ENCODE measurements at regions not wholly inside any gene's neighbourhood (a gene's known extent, or its start where the extent isn't known, plus 50 kb on each side); places are given as distances from the start of the nearest gene placed in this dataset.

- no peak for TF ChIP-seq ZSCAN16 (tag by site-specific recombination; IDR thresholded peaks at IDR 0.05)
Measured at GRCh38 chr3:189394599-189395121, 222.9 kb downstream of the TPRG1 start (continued).

- Histone ChIP-seq H3K9me3 (ENCODE audit: control insufficient read depth, insufficient read depth, low read depth, low read length) (no peaks in the 10 kb centered on the region), H3K27ac (ENCODE audit: extremely low read depth, low read depth, low read length) (no peak overlapping the region), H3K4me3 (ENCODE audit: low read depth, low read length) (no peak overlapping the region), H3K4me1 (ENCODE audit: control insufficient read depth, insufficient read depth, low read length) (no peaks in the 10 kb centered on the region), H3K36me3 (ENCODE audit: control insufficient read depth in 2 of 2, insufficient read depth in 1 of 2, low read length in 2 of 2) (no peaks in the 10 kb centered on the region)
- ChIA-PET CTCF (no interaction called here), POLR2A (no interaction called here)
- TF ChIP-seq ZNF549 (tag by site-specific recombination; IDR thresholded peaks at IDR 0.05) (no peak), ZNF398 (tag by site-specific recombination; IDR thresholded peaks at IDR 0.05) (no peak), GFI1B (tag by site-specific recombination; IDR thresholded peaks at IDR 0.05) (no peak), ZNF626 (tag by site-specific recombination; IDR thresholded peaks at IDR 0.05) (no peak), BCL11B (tag by site-specific recombination; IDR thresholded peaks at IDR 0.05; ENCODE audit: low read depth) (no peak), ZNF600 (tag by site-specific recombination; IDR thresholded peaks at IDR 0.05) (no peak), ZNF202 (tag by site-specific recombination; IDR thresholded peaks at IDR 0.05; ENCODE audit: borderline replicate concordance) (no peak), ZNF677 (tag by site-specific recombination; IDR thresholded peaks at IDR 0.05) (no peak)
Measured at GRCh38 chr3:189395825-189396224, 224.1 kb downstream of the TPRG1 start.

- Histone ChIP-seq H3K9me3 (ENCODE audit: control insufficient read depth, insufficient read depth, low read depth, low read length) (no peaks in the 10 kb centered on the region), H3K36me3 (ENCODE audit: control insufficient read depth in 2 of 2, insufficient read depth in 1 of 2, low read length in 2 of 2) (no peaks in the 10 kb centered on the region), H3K4me3 (ENCODE audit: low read depth, low read length) (no peak overlapping the region), H3K4me1 (ENCODE audit: control insufficient read depth, insufficient read depth, low read length) (no peaks in the 10 kb centered on the region), H3K27ac (ENCODE audit: extremely low read depth, low read depth, low read length) (no peak overlapping the region)
- no peak for TF ChIP-seq ZBTB48 (tag by site-specific recombination; IDR thresholded peaks at IDR 0.05)
- TF ChIP-seq GLI4 (tag by site-specific recombination; IDR thresholded peaks at IDR 0.05) = no peak
- TF ChIP-seq ZNF24 (tag by site-specific recombination; IDR thresholded peaks at IDR 0.05) = no peak
- TF ChIP-seq ZNF529 (tag by site-specific recombination; IDR thresholded peaks at IDR 0.05; ENCODE audit: insufficient replicate concordance) = no peak
- TF ChIP-seq ZNF843 (tag by site-specific recombination; IDR thresholded peaks at IDR 0.05) = no peak
- no peak for TF ChIP-seq ZSCAN4 (tag by site-specific recombination; IDR thresholded peaks at IDR 0.05)
- no peak for TF ChIP-seq ZNF544 (tag by site-specific recombination; IDR thresholded peaks at IDR 0.05)
- TF ChIP-seq ZNF701 (tag by site-specific recombination; IDR thresholded peaks at IDR 0.05) = no peak
- no peak for TF ChIP-seq RBAK (tag by site-specific recombination; IDR thresholded peaks at IDR 0.05)
- TF ChIP-seq ZNF488 (tag by site-specific recombination; IDR thresholded peaks at IDR 0.05) = no peak
- TF ChIP-seq ZNF704 (tag by site-specific recombination; IDR thresholded peaks at IDR 0.05) = no peak
- no peak for TF ChIP-seq ZNF571 (tag by site-specific recombination; IDR thresholded peaks at IDR 0.05)
- no peak for TF ChIP-seq ZNF426 (tag by site-specific recombination; IDR thresholded peaks at IDR 0.05)
- TF ChIP-seq ZNF132 (tag by site-specific recombination; IDR thresholded peaks at IDR 0.05; ENCODE audit: borderline replicate concordance) = no peak
- no peak for TF ChIP-seq ZNF596 (tag by site-specific recombination; IDR thresholded peaks at IDR 0.05)
- no peak for TF ChIP-seq BCL11A (tag by site-specific recombination; IDR thresholded peaks at IDR 0.05; ENCODE audit: low read depth)
- CTCF ChIA-PET = no interaction called here
- POLR2A ChIA-PET = no interaction called here
Measured at GRCh38 chr3:189398656-189399055, 226.9 kb downstream of the TPRG1 start.

Measured in HEK293 (cell line).